NOMO-1 (cell line): ENCODE measurements at regions not wholly inside any gene's neighbourhood (a gene's known extent, or its start where the extent isn't known, plus 50 kb on each side); places are given as distances from the start of the nearest gene placed in this dataset.
A peak's percentile ranks its signal among the peaks of the same experiment; 100 is the strongest.

Source experiments
- DNase-seq, 2 experiments: peaks; one replicate each; lab custom pipeline; 2025; ENCODE audit not compliant: unreplicated experiment in 2 of 2; lab: John Stamatoyannopoulos, UW

- DNase-seq, result no peak
These were observed 210.0 kb upstream of the FOXD3 start for GRCh38 chr1:63112155-63112900.

DNA sequence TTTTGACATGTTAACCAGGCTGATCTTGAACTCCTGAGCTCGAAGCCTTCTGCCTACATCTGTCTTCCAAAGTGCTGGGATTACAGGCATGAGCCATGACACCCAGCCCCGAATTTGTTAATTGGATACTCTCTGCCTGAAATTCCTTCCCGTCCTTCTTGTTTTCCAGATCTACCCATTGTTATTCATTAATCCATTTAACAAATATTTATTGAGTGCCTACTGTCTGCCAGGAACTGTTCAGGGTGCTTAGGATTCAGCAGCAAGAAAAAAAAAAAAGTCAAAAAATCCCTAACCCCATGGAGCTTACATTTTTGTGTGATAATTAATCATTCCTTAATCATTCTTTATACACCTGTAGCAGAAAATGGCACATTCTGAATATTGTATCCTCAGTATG lies 206.8 kb upstream of the FOXD3 start:
- no peak for DNase-seq

DNA sequence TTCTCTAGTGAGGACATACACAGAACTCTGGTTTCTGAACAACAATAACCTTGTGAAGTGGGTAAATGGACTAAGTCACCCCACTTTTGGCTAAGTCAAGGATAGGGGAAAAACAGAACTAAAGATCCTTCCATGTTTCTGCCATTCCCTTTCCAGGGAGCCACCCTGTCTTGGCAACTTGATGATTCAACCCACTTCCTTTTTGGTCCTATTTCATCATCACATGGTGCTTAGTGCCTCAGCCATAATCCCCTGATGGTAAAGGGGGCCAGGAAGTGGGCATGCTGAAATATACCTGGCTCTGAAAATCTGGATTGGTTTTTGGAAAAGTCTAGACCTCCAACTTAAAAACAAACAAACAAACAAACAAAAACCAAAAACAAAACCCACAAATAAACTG lies 206.4 kb upstream of the FOXD3 start:
- DNase-seq, result peak in 1 of 2 experiments; percentile 27

- no peak for DNase-seq
These were observed 202.7 kb upstream of the FOXD3 start for GRCh38 chr1:63119575-63120155.

- no peak for DNase-seq
These were observed 200.3 kb upstream of the FOXD3 start for GRCh38 chr1:63122079-63122478.

- DNase-seq, result peak; percentile 31 to 67
These were observed 197.6 kb upstream of the FOXD3 start for GRCh38 chr1:63124666-63125191.

DNA sequence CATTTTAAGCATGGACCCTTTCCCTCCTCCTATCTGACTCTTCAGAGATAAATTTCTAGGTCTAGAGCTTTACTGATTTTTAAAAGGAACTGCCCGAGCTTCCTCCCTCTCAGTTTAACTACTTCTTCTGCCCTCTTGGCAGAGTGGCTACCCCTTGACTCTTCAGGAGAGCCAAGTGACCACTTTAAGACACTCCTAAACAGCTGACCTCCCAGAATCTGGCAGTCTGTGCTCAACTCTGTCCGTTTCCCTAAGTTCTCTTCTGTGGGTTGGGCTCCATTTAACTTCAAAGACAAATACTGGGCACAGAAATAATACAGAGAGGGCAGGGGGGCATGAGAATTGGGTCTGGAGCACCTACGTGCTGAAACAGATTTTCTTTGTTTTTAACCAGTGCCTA lies 196.3 kb upstream of the FOXD3 start:
- no peak for DNase-seq

GRCh38 chr1:63127376-63127775 lies 195.0 kb upstream of the FOXD3 start:
- DNase-seq, result no peak

DNA sequence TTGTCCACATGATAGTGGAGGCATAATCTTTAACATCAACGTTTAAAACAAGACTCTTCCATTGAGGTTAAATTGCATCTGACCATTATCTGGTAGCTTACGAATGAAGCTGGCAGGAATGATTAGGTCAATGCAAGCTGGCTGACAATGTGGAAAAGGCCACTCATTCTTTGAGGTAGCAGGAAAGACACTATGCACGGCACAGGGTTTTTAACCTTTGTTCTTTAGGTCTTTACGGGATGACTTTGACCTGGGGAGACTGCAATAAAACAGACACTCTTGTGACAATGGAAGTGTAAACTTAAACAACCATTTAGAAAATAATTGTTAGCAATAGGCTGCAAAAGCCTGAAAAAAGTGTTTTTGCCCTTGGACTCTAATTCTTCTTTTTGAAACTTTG lies 193.8 kb upstream of the FOXD3 start:
- DNase-seq, result no peak

GRCh38 chr1:63129184-63129583 lies 193.2 kb upstream of the FOXD3 start:
- DNase-seq, result no peak

GRCh38 chr1:63129855-63130254 lies 192.5 kb upstream of the FOXD3 start:
- no peak for DNase-seq

GRCh38 chr1:63134501-63135173 lies 187.7 kb upstream of the FOXD3 start:
- DNase-seq, result no peak

DNA sequence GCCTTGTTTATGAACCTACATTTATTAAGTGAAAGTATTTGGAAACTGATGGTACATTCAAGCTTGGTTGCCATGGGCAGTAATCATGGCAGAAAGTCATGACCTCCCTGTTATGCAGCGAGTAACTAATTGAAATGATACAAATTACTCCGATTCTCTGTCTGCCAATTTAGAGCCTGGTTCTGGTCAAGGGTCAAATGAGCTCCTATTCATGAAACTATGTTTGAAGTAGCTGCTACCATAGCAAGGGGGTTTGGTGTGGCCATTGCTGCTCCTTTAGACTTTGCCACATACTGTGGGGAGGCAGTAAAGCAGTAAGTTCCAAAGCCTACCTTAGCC lies 187.2 kb upstream of the FOXD3 start:
- DNase-seq, result no peak

- no peak for DNase-seq
These were observed 186.6 kb upstream of the FOXD3 start for GRCh38 chr1:63135801-63136200.

DNA sequence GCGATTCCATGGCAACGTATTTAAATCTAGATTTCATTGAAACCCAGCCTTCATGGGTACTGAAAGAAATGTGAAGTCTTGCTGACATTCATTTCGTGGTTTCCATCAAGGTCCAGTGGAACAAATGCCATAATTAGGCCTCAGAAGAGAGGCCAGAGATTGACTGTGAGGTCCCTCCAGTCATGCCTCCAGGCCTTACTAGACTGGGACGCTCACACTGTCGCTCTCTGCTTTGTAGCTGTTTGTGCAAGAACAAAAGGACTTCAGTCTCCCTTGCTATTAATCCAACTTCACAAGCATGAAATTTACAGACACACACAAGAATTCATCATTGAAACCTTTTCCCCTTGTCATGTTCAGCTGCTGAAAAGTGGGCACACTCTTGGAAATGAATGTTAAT lies 180.4 kb upstream of the FOXD3 start:
- DNase-seq, result no peak

GRCh38 chr1:63143482-63143881 lies 178.9 kb upstream of the FOXD3 start:
- no peak for DNase-seq

- no peak for DNase-seq
These were observed 174.6 kb upstream of the FOXD3 start for GRCh38 chr1:63147783-63148182.

- DNase-seq, result peak in 1 of 2 experiments; percentile 17
These were observed 173.3 kb upstream of the FOXD3 start for GRCh38 chr1:63148825-63149645.

- no peak for DNase-seq
These were observed 169.8 kb upstream of the FOXD3 start for GRCh38 chr1:63152572-63152971.

DNA sequence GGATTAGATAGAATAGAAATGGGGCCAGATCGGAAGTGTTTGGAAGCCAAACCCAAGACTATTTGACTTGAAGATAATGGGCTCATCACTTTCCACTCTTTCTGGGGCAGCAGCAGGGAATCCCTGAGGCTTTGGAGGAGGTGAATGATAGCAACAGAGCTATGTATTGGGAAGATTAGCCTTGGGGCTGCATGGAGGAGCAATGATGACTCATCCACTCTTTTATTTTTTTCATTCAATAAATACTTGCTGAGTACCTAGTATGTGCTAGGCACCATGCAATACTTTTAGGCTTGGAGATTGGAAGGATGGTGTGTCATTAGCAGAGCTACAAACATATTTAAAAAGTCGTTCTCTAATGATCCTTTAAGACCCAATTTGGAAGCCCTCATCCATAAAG lies 166.9 kb upstream of the FOXD3 start:
- DNase-seq, result no peak

DNA sequence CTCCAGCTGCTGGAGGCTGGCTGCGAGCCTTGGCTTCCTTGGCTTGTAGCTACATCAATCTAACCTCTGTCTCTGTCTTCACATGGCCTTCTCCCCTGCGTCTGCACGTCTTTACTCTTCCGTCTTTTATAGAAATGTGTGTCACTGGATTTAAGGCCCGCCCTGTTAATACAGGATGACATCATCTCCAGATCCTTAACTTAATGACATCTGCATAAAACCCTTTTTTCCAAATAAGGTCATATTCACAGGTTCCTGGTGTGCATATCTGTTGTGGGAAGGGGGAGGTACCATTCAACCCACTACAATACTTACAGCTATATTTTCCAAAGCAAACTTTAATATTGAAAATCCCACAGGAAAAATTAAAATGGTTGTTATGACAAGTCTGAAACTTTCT lies 165.3 kb upstream of the FOXD3 start:
- DNase-seq, result no peak
